ENCODE measurements at regions not wholly inside any gene's neighbourhood (a gene's known extent, or its start where the extent isn't known, plus 50 kb on each side); places are given as distances from the start of the nearest gene placed in this dataset.

DNA sequence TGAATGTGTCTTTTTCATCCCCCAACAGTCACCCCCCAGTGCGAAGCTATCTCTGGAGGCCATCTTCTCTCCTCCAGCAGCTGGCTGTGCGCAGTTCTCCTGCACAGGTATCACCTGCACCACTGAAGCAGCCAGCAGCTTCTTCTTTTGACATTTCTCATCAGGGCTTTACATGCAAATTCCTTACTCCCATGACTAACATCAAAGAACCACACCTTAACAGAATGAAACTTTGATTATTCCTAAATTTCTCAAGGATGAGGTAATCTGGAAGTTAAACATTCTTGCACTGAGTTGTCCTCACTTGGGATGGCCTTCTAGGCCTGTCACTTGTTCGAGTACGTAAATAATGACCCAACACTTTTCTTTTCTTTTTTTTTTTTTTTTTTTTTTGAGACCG is 291.6 kb upstream of the HSFY2 start:
- 96% methylated on average over 5 of the region's 5 CpGs for WGBS
- TF ChIP-seq GABPA (IDR thresholded peaks at IDR 0.05 in 1 of 2, conservative IDR thresholded peaks at IDR 0.05 in 1 of 2) (no peak), EGR1 (IDR thresholded peaks at IDR 0.05; ENCODE audit: low read depth in 2 of 2) (no peak), HNF4A (conservative IDR thresholded peaks at IDR 0.05) (no peak), JUND (IDR thresholded peaks at IDR 0.05) (no peak), TAF1 (conservative IDR thresholded peaks at IDR 0.05) (no peak), NR2F2 (IDR thresholded peaks at IDR 0.05) (no peak), FOXA2 (IDR thresholded peaks at IDR 0.05) (no peak), HNF4G (IDR thresholded peaks at IDR 0.05) (no peak)
- TF ChIP-seq, protein P1, sequence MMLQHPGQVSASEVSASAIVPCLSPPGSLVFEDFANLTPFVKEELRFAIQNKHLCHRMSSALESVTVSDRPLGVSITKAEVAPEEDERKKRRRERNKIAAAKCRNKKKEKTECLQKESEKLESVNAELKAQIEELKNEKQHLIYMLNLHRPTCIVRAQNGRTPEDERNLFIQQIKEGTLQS (IDR thresholded peaks at IDR 0.05), result no peak
- TF ChIP-seq, protein P2, sequence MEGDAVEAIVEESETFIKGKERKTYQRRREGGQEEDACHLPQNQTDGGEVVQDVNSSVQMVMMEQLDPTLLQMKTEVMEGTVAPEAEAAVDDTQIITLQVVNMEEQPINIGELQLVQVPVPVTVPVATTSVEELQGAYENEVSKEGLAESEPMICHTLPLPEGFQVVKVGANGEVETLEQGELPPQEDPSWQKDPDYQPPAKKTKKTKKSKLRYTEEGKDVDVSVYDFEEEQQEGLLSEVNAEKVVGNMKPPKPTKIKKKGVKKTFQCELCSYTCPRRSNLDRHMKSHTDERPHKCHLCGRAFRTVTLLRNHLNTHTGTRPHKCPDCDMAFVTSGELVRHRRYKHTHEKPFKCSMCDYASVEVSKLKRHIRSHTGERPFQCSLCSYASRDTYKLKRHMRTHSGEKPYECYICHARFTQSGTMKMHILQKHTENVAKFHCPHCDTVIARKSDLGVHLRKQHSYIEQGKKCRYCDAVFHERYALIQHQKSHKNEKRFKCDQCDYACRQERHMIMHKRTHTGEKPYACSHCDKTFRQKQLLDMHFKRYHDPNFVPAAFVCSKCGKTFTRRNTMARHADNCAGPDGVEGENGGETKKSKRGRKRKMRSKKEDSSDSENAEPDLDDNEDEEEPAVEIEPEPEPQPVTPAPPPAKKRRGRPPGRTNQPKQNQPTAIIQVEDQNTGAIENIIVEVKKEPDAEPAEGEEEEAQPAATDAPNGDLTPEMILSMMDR (IDR thresholded peaks at IDR 0.05; ENCODE audit: low read depth, low read length, missing input control), result no peak
- no peak overlapping the region for H3K27ac ChIP-seq (ENCODE audit: low read depth in 1 of 2, low read length in 2 of 2)

DNA sequence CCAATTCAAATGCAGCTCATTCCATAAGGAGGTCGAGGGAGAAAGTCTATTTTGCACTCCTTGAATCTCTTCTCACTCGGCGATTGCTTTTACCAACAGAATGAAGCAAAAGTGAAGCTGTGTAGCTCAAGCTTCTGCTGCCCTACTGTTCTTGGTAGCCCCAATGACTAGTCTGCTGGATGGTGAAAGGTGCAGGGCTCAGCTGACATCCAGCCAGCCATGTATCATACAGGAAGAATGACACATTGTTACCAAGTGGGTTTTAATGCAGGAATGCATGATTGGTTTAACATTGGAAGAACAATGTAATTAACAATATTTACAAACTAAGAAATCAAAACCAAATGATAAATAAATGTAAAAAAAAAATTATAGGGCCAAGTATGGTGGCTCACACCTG is 286.2 kb upstream of the HSFY2 start:
- H3K36me3 ChIP-seq (ENCODE audit: control insufficient read depth in 4 of 4, insufficient read depth in 3 of 4, low read depth in 1 of 4, low read length in 3 of 4), result no peaks in the 10 kb centered on the region
- no peak overlapping the region for H3K9ac ChIP-seq (ENCODE audit: low read depth in 1 of 2, low read length in 2 of 2)
- DNase-seq (ENCODE audit: low spot score), result no peak
- no peaks in the 10 kb centered on the region for H3K27me3 ChIP-seq (ENCODE audit: control insufficient read depth in 4 of 4, insufficient read depth in 4 of 4, low read length in 3 of 4)
- no peaks in the 10 kb centered on the region for H3K4me1 ChIP-seq (ENCODE audit: control insufficient read depth in 4 of 4, insufficient read depth in 4 of 4, low read length in 3 of 4)
- no peak for TF ChIP-seq GABPA (IDR thresholded peaks at IDR 0.05 in 1 of 2, conservative IDR thresholded peaks at IDR 0.05 in 1 of 2)
- TF ChIP-seq, protein P3, sequence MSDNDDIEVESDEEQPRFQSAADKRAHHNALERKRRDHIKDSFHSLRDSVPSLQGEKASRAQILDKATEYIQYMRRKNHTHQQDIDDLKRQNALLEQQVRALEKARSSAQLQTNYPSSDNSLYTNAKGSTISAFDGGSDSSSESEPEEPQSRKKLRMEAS (IDR thresholded peaks at IDR 0.05), result no peak
- no peak for TF ChIP-seq YY1 (IDR thresholded peaks at IDR 0.05)
- no peak for TF ChIP-seq FOXA1 (IDR thresholded peaks at IDR 0.05)
- TF ChIP-seq RAD21 (IDR thresholded peaks at IDR 0.05), result no peak
- TF ChIP-seq EGR1 (IDR thresholded peaks at IDR 0.05; ENCODE audit: low read depth in 2 of 2), result no peak
- no peak for TF ChIP-seq FOXA2 (IDR thresholded peaks at IDR 0.05)
- TF ChIP-seq, protein P2 (IDR thresholded peaks at IDR 0.05; ENCODE audit: low read depth, low read length, missing input control), result no peak
- TF ChIP-seq SP1 (IDR thresholded peaks at IDR 0.05), result no peak
- no peak for TF ChIP-seq NR2F2 (IDR thresholded peaks at IDR 0.05)
- no peak for TF ChIP-seq JUND (IDR thresholded peaks at IDR 0.05)
- TF ChIP-seq HNF4G (IDR thresholded peaks at IDR 0.05), result no peak
- TF ChIP-seq, protein P4, sequence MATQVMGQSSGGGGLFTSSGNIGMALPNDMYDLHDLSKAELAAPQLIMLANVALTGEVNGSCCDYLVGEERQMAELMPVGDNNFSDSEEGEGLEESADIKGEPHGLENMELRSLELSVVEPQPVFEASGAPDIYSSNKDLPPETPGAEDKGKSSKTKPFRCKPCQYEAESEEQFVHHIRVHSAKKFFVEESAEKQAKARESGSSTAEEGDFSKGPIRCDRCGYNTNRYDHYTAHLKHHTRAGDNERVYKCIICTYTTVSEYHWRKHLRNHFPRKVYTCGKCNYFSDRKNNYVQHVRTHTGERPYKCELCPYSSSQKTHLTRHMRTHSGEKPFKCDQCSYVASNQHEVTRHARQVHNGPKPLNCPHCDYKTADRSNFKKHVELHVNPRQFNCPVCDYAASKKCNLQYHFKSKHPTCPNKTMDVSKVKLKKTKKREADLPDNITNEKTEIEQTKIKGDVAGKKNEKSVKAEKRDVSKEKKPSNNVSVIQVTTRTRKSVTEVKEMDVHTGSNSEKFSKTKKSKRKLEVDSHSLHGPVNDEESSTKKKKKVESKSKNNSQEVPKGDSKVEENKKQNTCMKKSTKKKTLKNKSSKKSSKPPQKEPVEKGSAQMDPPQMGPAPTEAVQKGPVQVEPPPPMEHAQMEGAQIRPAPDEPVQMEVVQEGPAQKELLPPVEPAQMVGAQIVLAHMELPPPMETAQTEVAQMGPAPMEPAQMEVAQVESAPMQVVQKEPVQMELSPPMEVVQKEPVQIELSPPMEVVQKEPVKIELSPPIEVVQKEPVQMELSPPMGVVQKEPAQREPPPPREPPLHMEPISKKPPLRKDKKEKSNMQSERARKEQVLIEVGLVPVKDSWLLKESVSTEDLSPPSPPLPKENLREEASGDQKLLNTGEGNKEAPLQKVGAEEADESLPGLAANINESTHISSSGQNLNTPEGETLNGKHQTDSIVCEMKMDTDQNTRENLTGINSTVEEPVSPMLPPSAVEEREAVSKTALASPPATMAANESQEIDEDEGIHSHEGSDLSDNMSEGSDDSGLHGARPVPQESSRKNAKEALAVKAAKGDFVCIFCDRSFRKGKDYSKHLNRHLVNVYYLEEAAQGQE (IDR thresholded peaks at IDR 0.05), result no peak
- no peak for TF ChIP-seq TAF1 (conservative IDR thresholded peaks at IDR 0.05)
- no peak for TF ChIP-seq HNF4A (conservative IDR thresholded peaks at IDR 0.05)
- TF ChIP-seq RXRA (IDR thresholded peaks at IDR 0.05), result no peak
- TF ChIP-seq, protein P5, sequence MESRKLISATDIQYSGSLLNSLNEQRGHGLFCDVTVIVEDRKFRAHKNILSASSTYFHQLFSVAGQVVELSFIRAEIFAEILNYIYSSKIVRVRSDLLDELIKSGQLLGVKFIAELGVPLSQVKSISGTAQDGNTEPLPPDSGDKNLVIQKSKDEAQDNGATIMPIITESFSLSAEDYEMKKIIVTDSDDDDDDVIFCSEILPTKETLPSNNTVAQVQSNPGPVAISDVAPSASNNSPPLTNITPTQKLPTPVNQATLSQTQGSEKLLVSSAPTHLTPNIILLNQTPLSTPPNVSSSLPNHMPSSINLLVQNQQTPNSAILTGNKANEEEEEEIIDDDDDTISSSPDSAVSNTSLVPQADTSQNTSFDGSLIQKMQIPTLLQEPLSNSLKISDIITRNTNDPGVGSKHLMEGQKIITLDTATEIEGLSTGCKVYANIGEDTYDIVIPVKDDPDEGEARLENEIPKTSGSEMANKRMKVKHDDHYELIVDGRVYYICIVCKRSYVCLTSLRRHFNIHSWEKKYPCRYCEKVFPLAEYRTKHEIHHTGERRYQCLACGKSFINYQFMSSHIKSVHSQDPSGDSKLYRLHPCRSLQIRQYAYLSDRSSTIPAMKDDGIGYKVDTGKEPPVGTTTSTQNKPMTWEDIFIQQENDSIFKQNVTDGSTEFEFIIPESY (IDR thresholded peaks at IDR 0.05), result no peak
- TF ChIP-seq, protein P1 (IDR thresholded peaks at IDR 0.05), result no peak
- no peak overlapping the region for H3K4me3 ChIP-seq (ENCODE audit: low read depth in 1 of 3, low read length in 3 of 3)
- H3K9me3 ChIP-seq (ENCODE audit: control insufficient read depth in 4 of 4, low read length in 3 of 4), result no peaks in the 10 kb centered on the region
- WGBS, result 92% methylated on average over 3 of the region's 3 CpGs
- H3K27ac ChIP-seq (ENCODE audit: low read depth in 1 of 2, low read length in 2 of 2), result no peak overlapping the region

More for the DNA sequence above, 291.6 kb upstream of the HSFY2 start:
- Histone ChIP-seq H3K4me3 (ENCODE audit: low read depth in 1 of 3, low read length in 3 of 3) (no peak overlapping the region), H3K4me1 (ENCODE audit: control insufficient read depth in 4 of 4, insufficient read depth in 4 of 4, low read length in 3 of 4) (peaks cover 0 to 1% (median 0%) of the 10 kb centered on the region in 4 donors), H3K9me3 (ENCODE audit: control insufficient read depth in 4 of 4, low read length in 3 of 4) (no peaks in the 10 kb centered on the region), H3K36me3 (ENCODE audit: control insufficient read depth in 4 of 4, insufficient read depth in 3 of 4, low read depth in 1 of 4, low read length in 3 of 4) (no peaks in the 10 kb centered on the region), H3K9ac (ENCODE audit: low read depth in 1 of 2, low read length in 2 of 2) (no peak overlapping the region), H3K27me3 (ENCODE audit: control insufficient read depth in 4 of 4, insufficient read depth in 4 of 4, low read length in 3 of 4) (no peaks in the 10 kb centered on the region)
- no peak for DNase-seq (ENCODE audit: low spot score)

Measured in liver (tissue), 8 donors.